NCI-H1048 (cell line): ENCODE measurements at regions not wholly inside any gene's neighbourhood (a gene's known extent, or its start where the extent isn't known, plus 50 kb on each side); places are given as distances from the start of the nearest gene placed in this dataset.
"Not testable (repeated sequence)": the region's sequence is repeated elsewhere in the genome, so short reads cannot be mapped to it uniquely, and the experiment has no call there.

Source experiments
- DNase-seq: peaks from one replicate; lab custom pipeline; 2025; lab: John Stamatoyannopoulos, UW

GRCh38 chr4:98828801-98829200 is 100.1 kb downstream of the EIF4E start:
- no peak for DNase-seq

GRCh38 chr4:98827661-98828060 is 101.3 kb downstream of the EIF4E start:
- DNase-seq: no peak

- DNase-seq: no peak
These were observed 106.8 kb downstream of the EIF4E start for GRCh38 chr4:98822144-98822543.

GRCh38 chr4:98818116-98818515 is 110.8 kb downstream of the EIF4E start:
- not testable (repeated sequence) for DNase-seq

- DNase-seq: no peak
These were observed 112.1 kb downstream of the EIF4E start for GRCh38 chr4:98816816-98817215.

- no peak for DNase-seq
These were observed 112.5 kb downstream of the EIF4E start for GRCh38 chr4:98816386-98816785.

GRCh38 chr4:98804403-98804802 is 124.5 kb downstream of the EIF4E start:
- DNase-seq: no peak

- no peak for DNase-seq
These were observed 125.7 kb downstream of the EIF4E start for GRCh38 chr4:98803251-98803650.

GRCh38 chr4:98802770-98803198 is 126.1 kb downstream of the EIF4E start:
- no peak for DNase-seq

- no peak for DNase-seq
These were observed 127.6 kb downstream of the EIF4E start for GRCh38 chr4:98801259-98801725.

GRCh38 chr4:98796991-98797390 is 131.9 kb downstream of the EIF4E start:
- no peak for DNase-seq

- DNase-seq: no peak
These were observed 134.2 kb downstream of the EIF4E start for GRCh38 chr4:98794565-98795205.

GRCh38 chr4:98793658-98794057 is 135.2 kb upstream of the TSPAN5 start:
- DNase-seq: no peak

- no peak for DNase-seq
These were observed 128.5 kb upstream of the TSPAN5 start for GRCh38 chr4:98786866-98787265.

GRCh38 chr4:98784947-98785706 is 126.7 kb upstream of the TSPAN5 start:
- no peak for DNase-seq

GRCh38 chr4:98781641-98782357 is 123.4 kb upstream of the TSPAN5 start:
- no peak for DNase-seq

GRCh38 chr4:98780926-98781325 is 122.5 kb upstream of the TSPAN5 start:
- no peak for DNase-seq

- no peak for DNase-seq
These were observed 120.7 kb upstream of the TSPAN5 start for GRCh38 chr4:98779088-98779487.

- DNase-seq: no peak
These were observed 119.8 kb upstream of the TSPAN5 start for GRCh38 chr4:98778206-98778605.

GRCh38 chr4:98775672-98776071 is 117.3 kb upstream of the TSPAN5 start:
- no peak for DNase-seq

GRCh38 chr4:98773638-98774037 is 115.2 kb upstream of the TSPAN5 start:
- no peak for DNase-seq

- DNase-seq: peak; percentile 2
These were observed 113.7 kb upstream of the TSPAN5 start for GRCh38 chr4:98771959-98772632.
